Activated CD8-positive, alpha-beta memory T cell treated with anti-CD3 and anti-CD28 coated beads, Interleukin-2, amount 10 ng/mL, durations not matched to agents 7 days and 5 days (primary cell): ENCODE measurements at regions not wholly inside any gene's neighbourhood (a gene's known extent, or its start where the extent isn't known, plus 50 kb on each side); places are given as distances from the start of the nearest gene placed in this dataset.

Experiments
- ATAC-seq: fragments of 150-1000 bp; cut with Tn5 transposase; one replicate; pipeline ENCODE4 v1.10.0; 2021; ENCODE audit warnings: moderate library complexity
- CTCF ChIA-PET: fragments of 350-600 bp; sonication (Branson Sonifier 250); formaldehyde crosslinking; loops from one replicate; lab custom pipeline; 2021; ENCODE audit warnings: antibody characterized with exemption; lab: Charles Lee
- DNase-seq: peaks from one replicate; pipeline ENCODE4 v3.0.0-alpha.2; 2020
- H3K27ac Mint-ChIP-seq: one replicate; pipeline ENCODE4 v1.8.0; 2021; ENCODE audit warnings: mild to moderate bottlenecking, mixed read lengths
- H3K27me3 Mint-ChIP-seq: one replicate; pipeline ENCODE4 v1.8.0; 2021; ENCODE audit warnings: mixed read lengths
- H3K36me3 Mint-ChIP-seq: one replicate; pipeline ENCODE4 v1.8.0; 2021; ENCODE audit warnings: mild to moderate bottlenecking, mixed read lengths
- H3K4me1 Mint-ChIP-seq: one replicate; pipeline ENCODE4 v1.8.0; 2021; ENCODE audit warnings: mixed read lengths
- H3K4me3 Mint-ChIP-seq: one replicate; pipeline ENCODE4 v1.8.0; 2021; ENCODE audit warnings: mild to moderate bottlenecking, moderate library complexity, mixed read lengths
- H3K9me3 Mint-ChIP-seq: one replicate; pipeline ENCODE4 v1.8.0; 2022; ENCODE audit warnings: low read depth, mixed read lengths

DNA sequence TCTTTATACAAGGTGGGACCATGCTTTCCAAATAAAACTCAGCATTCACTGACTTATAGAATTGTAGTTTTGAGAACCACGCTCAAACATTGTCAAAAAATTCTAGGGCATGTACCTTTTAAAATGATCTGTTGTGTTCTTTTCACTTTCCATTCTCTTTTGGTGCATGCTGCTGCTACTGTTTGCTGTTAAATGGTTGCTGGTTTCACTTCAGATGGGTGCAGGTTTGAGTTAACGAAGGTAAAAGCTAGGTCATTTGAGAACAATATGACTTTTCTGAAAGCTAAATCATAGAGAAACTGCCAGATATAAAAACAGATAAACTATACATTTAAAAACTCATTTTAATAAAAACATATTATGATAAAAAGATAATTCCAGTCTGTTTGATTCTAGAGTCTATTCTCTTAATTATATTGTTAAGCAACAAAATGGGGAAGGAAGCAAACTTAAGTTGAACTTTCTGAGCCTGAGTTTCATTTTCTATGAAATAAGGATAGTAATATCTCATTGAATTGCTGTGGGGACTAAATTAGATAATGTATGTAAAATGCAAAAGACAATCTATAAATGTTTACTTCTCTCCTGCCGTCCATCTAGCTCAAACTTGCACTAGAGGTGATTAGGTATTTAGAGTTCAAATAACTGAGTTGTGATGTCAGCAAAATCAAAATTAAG lies 82.4 kb downstream of the OXSM start:
- CTCF ChIA-PET, result interaction anchor here (1.1 kb wide), 1 partner anchor 15 kb away, joined by 3 read pairs; no protein-coding TSS in a partner anchor
- Mint-ChIP-seq H3K4me3 (no peak overlapping the region), H3K4me1 (peaks cover 10% of the 10 kb centered on the region), H3K27ac (peak overlapping the region; percentile 3), H3K36me3 (peaks cover 1% of the 10 kb centered on the region), H3K9me3 (no peaks in the 10 kb centered on the region), H3K27me3 (peaks cover 3% of the 10 kb centered on the region)
- ATAC-seq (no peak), DNase-seq (no peak)

DNA sequence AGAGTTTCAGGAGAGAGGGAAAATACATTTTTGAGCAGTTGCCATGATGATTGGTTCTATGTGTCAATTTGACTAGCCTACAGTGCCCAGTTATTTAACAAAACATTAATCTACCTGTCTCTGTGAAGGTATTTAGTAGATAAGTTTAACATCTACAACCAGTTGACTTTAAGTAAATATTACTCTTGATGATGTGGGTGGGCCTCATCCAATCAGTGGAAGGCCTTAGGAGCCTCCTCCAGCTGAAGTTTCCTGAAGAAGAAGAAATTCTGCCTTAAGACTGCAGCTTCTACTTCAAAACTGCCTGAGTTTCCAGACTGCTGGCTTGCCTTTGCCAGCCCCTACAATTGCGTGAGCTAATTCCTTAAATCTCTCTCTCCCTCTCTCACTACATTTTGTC lies 93.6 kb downstream of the OXSM start:
- Mint-ChIP-seq H3K4me1 (no peaks in the 10 kb centered on the region), H3K27ac (no peak overlapping the region), H3K36me3 (no peaks in the 10 kb centered on the region), H3K4me3 (no peak overlapping the region), H3K9me3 (no peaks in the 10 kb centered on the region), H3K27me3 (peaks cover 3% of the 10 kb centered on the region)
- CTCF ChIA-PET, result no interaction called here
- no peak for DNase-seq
- ATAC-seq, result no peak

DNA sequence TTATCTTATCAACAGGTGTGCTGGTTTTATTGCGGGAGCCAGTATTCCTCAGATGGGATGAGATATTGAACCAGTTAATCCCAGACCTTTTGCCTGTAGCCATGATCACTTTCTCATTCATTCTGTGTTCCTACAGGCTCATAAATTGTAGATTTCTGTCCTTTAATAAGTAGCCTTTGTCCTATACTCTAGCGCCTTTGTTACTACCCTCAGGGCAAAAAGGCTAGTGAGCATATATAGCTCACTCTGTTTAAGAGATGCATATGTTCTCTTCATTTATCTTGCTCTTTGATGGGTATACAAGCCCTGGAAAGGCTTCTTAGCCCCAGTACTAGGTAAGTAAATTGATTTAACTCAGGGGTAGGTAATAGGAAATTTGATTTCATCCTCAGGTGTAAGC lies 95.1 kb downstream of the OXSM start:
- ATAC-seq, result no peak
- H3K9me3 Mint-ChIP-seq, result no peaks in the 10 kb centered on the region
- no peaks in the 10 kb centered on the region for H3K4me1 Mint-ChIP-seq
- no peak for DNase-seq
- no peak overlapping the region for H3K4me3 Mint-ChIP-seq
- H3K36me3 Mint-ChIP-seq, result no peaks in the 10 kb centered on the region
- H3K27me3 Mint-ChIP-seq, result peaks cover 3% of the 10 kb centered on the region
- CTCF ChIA-PET, result no interaction called here
- H3K27ac Mint-ChIP-seq, result no peak overlapping the region

DNA sequence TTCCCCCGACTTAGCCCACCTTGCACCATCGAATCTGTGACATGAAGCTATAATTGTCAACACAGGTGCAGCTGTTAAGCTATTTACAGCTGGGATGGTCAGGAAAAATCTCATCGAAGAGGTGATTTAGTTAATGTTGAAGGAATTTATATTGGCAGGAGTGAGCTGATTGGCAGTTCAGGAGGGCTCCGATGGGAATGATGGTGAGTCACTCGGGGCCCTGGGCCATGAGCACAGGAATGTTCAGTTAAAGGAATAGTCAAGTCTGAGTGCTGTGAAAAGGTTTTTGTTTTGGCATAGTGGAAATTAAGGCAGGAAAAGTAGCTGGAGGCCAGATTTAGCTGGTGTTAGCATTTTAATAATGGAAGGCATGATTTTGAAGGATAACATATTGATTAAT lies 95.7 kb downstream of the OXSM start:
- DNase-seq (no peak), ATAC-seq (no peak)
- H3K4me1 Mint-ChIP-seq, result no peaks in the 10 kb centered on the region
- no peaks in the 10 kb centered on the region for H3K9me3 Mint-ChIP-seq
- no peaks in the 10 kb centered on the region for H3K36me3 Mint-ChIP-seq
- H3K27ac Mint-ChIP-seq, result no peak overlapping the region
- peaks cover 3% of the 10 kb centered on the region for H3K27me3 Mint-ChIP-seq
- CTCF ChIA-PET, result no interaction called here
- H3K4me3 Mint-ChIP-seq, result no peak overlapping the region

DNA sequence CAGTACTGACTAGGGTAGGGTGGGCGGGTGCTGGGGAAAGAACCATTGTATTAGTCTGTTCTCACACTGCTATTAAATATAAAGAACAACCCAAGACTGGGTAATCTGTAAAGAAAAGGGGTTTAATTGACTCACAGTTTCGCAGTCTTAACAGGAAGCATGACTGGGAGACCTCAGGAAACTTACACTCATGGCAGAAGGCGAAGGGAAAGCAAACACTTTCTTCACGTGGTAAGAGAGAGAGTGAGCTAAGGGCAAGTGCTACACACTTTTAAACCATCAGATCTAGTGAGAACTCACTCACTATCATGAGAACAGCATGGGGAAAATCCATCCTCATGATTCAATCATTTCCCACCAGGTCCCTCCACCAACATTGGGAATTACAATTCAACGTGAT lies 98.0 kb downstream of the OXSM start:
- CTCF ChIA-PET, result no interaction called here
- no peak overlapping the region for H3K27ac Mint-ChIP-seq

DNA sequence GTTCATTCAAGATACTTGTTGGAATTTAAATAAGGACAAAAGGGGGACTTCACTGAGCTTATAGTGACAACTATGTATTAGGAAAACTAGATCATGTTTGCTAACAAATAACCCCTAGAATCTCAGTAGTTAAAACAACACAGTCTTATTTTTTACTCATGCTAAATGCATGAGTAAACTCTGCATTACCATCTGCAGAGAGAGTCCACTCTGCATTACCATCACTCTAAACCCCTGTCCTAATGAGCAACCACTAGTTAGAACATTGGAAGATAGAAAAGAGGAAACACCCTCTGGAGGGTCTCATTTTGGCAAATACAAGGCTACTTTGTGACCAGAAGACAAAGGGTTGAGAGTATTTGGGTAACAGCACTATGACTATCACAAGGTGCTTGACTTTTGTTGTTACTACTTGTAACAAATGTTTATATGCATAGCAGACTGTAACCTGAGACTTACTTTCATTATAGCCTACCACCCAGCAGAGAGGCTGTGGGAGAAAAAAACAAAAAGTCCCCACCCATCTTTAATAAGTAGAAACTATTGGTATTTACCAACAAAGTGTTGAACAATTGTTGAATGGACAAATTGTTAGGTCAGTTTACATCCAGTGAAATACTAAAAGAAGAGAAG lies 99.1 kb downstream of the OXSM start:
- Mint-ChIP-seq H3K4me1 (no peaks in the 10 kb centered on the region), H3K4me3 (no peak overlapping the region), H3K9me3 (no peaks in the 10 kb centered on the region), H3K36me3 (no peaks in the 10 kb centered on the region), H3K27me3 (peaks cover 3% of the 10 kb centered on the region), H3K27ac (no peak overlapping the region)
- no peak for DNase-seq
- CTCF ChIA-PET, result no interaction called here
- no peak for ATAC-seq

More for the DNA sequence above, 98.0 kb downstream of the OXSM start:
- Mint-ChIP-seq H3K4me1 (no peaks in the 10 kb centered on the region), H3K9me3 (no peaks in the 10 kb centered on the region), H3K4me3 (no peak overlapping the region), H3K36me3 (no peaks in the 10 kb centered on the region), H3K27me3 (peaks cover 3% of the 10 kb centered on the region)
- ATAC-seq (no peak), DNase-seq (no peak)

DNA sequence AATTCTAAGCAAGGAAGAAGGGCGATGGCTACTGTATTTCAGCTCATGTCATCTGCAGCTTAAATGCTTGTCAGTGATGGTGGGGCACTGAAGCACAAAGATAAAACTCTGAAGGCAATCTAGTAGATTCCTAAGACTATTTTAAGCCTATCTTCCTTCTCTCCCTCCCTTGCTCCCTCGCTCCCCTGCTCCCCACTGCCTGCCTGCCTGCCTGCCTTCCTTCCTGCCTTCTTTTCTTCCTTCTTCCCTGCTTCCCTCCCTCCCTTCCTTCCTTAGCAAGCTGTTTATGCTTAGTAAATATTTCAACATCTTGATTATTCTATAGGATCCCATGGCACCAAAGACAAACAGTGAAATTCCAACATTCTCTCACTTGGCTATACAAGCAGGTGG lies 99.6 kb downstream of the OXSM start:
- DNase-seq, result no peak
- CTCF ChIA-PET, result no interaction called here
- Mint-ChIP-seq H3K27ac (no peak overlapping the region), H3K27me3 (peaks cover 3% of the 10 kb centered on the region), H3K4me3 (no peak overlapping the region), H3K9me3 (no peaks in the 10 kb centered on the region), H3K4me1 (no peaks in the 10 kb centered on the region), H3K36me3 (no peaks in the 10 kb centered on the region)
- ATAC-seq, result no peak

DNA sequence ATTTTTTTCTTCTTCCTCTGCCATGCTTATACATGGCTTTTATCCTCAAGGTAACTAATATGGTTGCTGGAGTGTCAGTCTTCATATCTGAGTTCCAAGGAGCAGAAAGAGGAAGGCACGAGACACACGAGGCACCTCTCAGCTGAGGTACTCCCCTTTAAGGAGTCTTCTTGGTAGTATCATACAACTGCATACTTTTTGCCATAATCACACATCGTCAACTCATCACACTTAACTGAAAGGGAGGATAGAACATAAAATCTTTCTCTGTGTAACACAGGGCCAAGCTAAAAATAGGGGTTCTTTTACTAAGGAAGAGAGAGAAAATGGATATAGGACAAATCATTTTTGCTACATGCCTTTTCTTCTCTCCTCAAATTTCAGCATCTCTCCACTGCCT lies 104.2 kb downstream of the OXSM start:
- Mint-ChIP-seq H3K36me3 (no peaks in the 10 kb centered on the region), H3K27ac (no peak overlapping the region), H3K27me3 (no peaks in the 10 kb centered on the region), H3K9me3 (no peaks in the 10 kb centered on the region), H3K4me3 (no peak overlapping the region), H3K4me1 (no peaks in the 10 kb centered on the region)
- DNase-seq (no peak), ATAC-seq (no peak)
- CTCF ChIA-PET, result no interaction called here

DNA sequence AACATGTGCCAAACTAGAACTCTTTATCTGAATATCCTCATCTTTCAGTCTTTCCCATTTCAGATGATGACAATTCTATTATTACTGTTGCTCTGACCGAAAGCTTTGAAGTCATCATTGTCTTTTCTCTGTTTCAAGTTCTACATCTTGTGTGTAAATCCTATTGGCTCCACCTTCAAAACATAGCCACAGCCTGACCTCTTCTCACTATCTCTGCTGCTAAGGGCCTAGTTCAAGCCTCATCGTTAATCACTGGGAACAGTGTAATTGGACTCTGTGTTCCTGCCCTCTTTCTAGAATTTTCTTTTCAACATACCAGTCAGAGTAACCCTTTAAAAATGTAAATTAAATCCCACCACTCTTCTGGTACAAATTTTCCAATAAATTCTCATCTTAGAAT lies 105.1 kb downstream of the OXSM start:
- Mint-ChIP-seq H3K27ac (no peak overlapping the region), H3K27me3 (no peaks in the 10 kb centered on the region), H3K4me1 (no peaks in the 10 kb centered on the region), H3K9me3 (no peaks in the 10 kb centered on the region), H3K4me3 (no peak overlapping the region), H3K36me3 (no peaks in the 10 kb centered on the region)
- CTCF ChIA-PET, result no interaction called here
- no peak for ATAC-seq
- DNase-seq, result no peak

DNA sequence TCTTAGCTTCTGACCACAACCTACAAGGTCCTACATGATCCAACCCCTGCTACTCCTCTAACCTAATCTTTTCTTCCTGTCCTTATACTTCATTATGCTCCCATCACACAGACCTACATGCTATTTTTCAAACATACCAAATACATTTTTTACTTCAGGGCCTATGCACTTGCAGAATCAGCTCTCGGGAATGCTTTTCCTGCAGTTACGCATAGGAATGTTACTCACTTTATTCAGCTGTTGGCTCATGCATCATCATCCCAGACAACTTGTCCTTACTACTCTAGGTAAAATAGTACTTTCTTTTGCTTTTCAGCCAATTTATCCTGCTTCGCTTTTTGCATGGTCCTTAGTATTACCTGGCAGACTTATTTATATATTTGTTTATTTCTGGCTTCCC lies 105.6 kb downstream of the OXSM start:
- Mint-ChIP-seq H3K36me3 (no peaks in the 10 kb centered on the region), H3K4me1 (no peaks in the 10 kb centered on the region), H3K4me3 (no peak overlapping the region), H3K27ac (no peak overlapping the region), H3K9me3 (no peaks in the 10 kb centered on the region), H3K27me3 (no peaks in the 10 kb centered on the region)
- CTCF ChIA-PET, result no interaction called here
- DNase-seq (no peak), ATAC-seq (no peak)

DNA sequence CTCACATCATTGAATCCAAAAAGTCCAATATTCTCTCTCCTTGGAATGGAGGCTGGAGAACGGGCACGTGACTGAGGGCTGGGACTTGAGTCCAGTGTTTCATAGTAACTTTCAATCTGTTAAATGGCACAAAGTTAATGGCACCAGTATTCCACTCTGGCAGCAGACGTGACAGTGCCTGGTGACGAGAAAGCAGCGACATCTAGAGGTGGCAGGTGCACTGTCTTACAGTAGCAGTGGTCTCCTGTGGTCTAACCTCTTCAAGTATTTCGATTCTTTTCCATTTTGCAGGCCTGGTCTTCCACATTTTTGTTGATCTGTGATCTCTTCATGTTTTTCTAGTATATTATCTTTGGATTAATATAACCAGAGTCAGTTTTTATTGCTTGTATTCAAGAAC lies 107.1 kb downstream of the OXSM start:
- CTCF ChIA-PET, result no interaction called here
- peaks cover 2% of the 10 kb centered on the region for H3K4me1 Mint-ChIP-seq
- no peaks in the 10 kb centered on the region for H3K36me3 Mint-ChIP-seq
- H3K27ac Mint-ChIP-seq, result no peak overlapping the region
- H3K4me3 Mint-ChIP-seq, result no peak overlapping the region
- H3K9me3 Mint-ChIP-seq, result no peaks in the 10 kb centered on the region
- ATAC-seq, result no peak
- H3K27me3 Mint-ChIP-seq, result no peaks in the 10 kb centered on the region
- no peak for DNase-seq

DNA sequence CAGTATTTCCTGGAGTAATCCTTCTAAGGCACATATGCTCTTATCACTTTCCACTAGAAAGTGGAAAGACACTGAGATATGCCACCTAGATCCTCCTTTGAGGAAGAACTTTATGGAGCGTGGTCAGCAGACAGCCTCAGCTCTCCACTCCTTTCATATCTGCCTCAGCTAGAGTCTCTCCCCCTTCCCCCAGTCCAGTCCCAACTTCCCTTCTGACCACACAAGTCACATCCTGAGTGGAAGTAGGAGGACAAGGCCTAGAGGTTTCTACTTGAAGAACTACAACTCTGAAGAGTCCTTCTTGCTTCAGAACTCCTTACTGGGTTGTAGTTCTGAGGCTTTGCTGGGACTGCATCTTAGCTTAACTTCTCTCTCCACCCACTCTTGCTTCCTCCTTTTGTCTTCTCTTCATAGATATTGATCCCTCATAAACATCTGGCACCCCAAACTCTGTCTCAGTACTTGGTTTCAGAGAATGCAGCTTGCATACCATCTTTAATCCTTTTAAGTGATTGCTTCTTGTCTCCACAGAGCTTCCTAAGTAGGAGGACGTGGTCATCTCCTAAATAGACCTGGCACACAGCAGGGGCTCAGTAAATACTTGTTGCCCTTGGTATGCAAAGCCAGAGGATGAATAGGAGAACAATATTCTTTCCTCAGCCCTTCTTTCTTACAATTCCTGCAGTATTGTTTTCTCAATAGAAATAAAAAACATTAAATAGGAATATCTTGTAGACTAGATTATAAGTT lies 109.6 kb downstream of the OXSM start:
- CTCF ChIA-PET, result no interaction called here
- Mint-ChIP-seq H3K36me3 (no peaks in the 10 kb centered on the region), H3K9me3 (no peaks in the 10 kb centered on the region), H3K27me3 (no peaks in the 10 kb centered on the region), H3K27ac (no peak overlapping the region), H3K4me3 (no peak overlapping the region), H3K4me1 (peaks cover 2% of the 10 kb centered on the region)
- DNase-seq, result no peak
- ATAC-seq, result no peak

DNA sequence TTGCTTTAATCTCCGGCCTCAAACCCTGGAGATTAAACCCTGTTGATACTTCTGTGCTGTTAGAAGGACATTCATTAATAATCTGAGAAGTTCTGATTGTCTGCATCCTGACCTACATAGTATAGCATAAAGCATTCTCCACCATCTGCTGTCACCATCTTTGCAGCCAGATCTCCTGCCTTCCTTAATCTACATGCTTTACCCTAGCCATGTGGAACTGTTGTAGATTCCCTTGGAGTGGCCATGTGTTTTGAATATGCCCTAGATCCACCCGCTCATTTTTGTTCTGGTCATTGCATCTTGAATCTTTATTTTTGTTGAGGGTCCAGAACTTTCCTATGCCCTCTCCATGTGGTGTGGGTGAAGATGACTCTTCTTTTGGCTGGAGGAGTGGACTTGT lies 110.3 kb downstream of the OXSM start:
- H3K27me3 Mint-ChIP-seq, result no peaks in the 10 kb centered on the region
- ATAC-seq, result no peak
- CTCF ChIA-PET, result no interaction called here
- no peaks in the 10 kb centered on the region for H3K36me3 Mint-ChIP-seq
- no peak for DNase-seq
- H3K27ac Mint-ChIP-seq, result no peak overlapping the region
- H3K4me3 Mint-ChIP-seq, result no peak overlapping the region
- H3K9me3 Mint-ChIP-seq, result no peaks in the 10 kb centered on the region
- peaks cover 2% of the 10 kb centered on the region for H3K4me1 Mint-ChIP-seq

DNA sequence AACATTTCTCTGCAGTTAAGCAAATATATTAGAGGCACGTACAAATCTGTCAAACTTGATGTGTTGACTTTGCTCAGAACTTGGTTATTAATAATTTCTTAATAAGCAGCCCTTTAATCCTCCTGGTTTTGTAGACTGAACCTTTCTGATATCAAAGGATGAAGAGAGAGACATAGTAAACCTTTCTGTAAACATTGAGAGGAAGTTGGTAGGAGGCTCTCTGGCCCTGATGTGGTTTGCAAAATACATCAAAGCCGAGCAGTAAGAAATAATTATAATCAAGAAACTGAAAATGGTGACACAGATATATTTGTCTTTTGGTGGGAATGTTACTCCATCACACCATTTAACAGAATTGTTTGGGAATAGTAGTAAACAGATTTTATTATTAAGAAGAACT lies 111.9 kb downstream of the OXSM start:
- peaks cover 2% of the 10 kb centered on the region for H3K4me1 Mint-ChIP-seq
- no peaks in the 10 kb centered on the region for H3K9me3 Mint-ChIP-seq
- no peaks in the 10 kb centered on the region for H3K36me3 Mint-ChIP-seq
- no peak for DNase-seq
- CTCF ChIA-PET, result no interaction called here
- ATAC-seq, result no peak
- no peak overlapping the region for H3K4me3 Mint-ChIP-seq
- no peaks in the 10 kb centered on the region for H3K27me3 Mint-ChIP-seq
- no peak overlapping the region for H3K27ac Mint-ChIP-seq
